ENCODE measurements at regions not wholly inside any gene's neighbourhood (a gene's known extent, or its start where the extent isn't known, plus 50 kb on each side); places are given as distances from the start of the nearest gene placed in this dataset.
A peak's percentile ranks its signal among the peaks of the same experiment; 100 is the strongest.

- POLR2A ChIA-PET: no interaction called here
- Histone ChIP-seq H3K4me3 (ENCODE audit: low read depth, low read length) (no peak overlapping the region), H3K27me3 (ENCODE audit: control insufficient read depth, insufficient read depth, low read length) (peaks cover 31% of the 10 kb centered on the region), H3K36me3 (ENCODE audit: control insufficient read depth, insufficient read depth, low read length) (no peaks in the 10 kb centered on the region)
- no peak for DNase-seq (ENCODE audit: low read depth)
- CTCF ChIA-PET: interaction anchor here (0.9 kb wide), 1 partner anchor 16 kb away, joined by 3 read pairs; no protein-coding TSS in a partner anchor
- TF ChIP-seq, protein P1, sequence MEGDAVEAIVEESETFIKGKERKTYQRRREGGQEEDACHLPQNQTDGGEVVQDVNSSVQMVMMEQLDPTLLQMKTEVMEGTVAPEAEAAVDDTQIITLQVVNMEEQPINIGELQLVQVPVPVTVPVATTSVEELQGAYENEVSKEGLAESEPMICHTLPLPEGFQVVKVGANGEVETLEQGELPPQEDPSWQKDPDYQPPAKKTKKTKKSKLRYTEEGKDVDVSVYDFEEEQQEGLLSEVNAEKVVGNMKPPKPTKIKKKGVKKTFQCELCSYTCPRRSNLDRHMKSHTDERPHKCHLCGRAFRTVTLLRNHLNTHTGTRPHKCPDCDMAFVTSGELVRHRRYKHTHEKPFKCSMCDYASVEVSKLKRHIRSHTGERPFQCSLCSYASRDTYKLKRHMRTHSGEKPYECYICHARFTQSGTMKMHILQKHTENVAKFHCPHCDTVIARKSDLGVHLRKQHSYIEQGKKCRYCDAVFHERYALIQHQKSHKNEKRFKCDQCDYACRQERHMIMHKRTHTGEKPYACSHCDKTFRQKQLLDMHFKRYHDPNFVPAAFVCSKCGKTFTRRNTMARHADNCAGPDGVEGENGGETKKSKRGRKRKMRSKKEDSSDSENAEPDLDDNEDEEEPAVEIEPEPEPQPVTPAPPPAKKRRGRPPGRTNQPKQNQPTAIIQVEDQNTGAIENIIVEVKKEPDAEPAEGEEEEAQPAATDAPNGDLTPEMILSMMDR (IDR thresholded peaks at IDR 0.05; ENCODE audit: insufficient read depth, low read depth, low read length): no peak
These were observed 76.2 kb upstream of the NEURL1B start for GRCh38 chr5:172564883-172565282.

GRCh38 chr5:172564188-172564587, 76.9 kb upstream of the NEURL1B start:
- TF ChIP-seq, protein P1 (IDR thresholded peaks at IDR 0.05; ENCODE audit: insufficient read depth, low read depth, low read length): no peak
- CTCF ChIA-PET: interaction anchor here (0.9 kb wide), 1 partner anchor 17 kb away, joined by 3 read pairs; no protein-coding TSS in a partner anchor
- DNase-seq (ENCODE audit: low read depth): no peak
- H3K36me3 ChIP-seq (ENCODE audit: control insufficient read depth, insufficient read depth, low read length): no peaks in the 10 kb centered on the region
- peaks cover 28% of the 10 kb centered on the region for H3K27me3 ChIP-seq (ENCODE audit: control insufficient read depth, insufficient read depth, low read length)
- H3K4me3 ChIP-seq (ENCODE audit: low read depth, low read length): no peak overlapping the region
- POLR2A ChIA-PET: no interaction called here

- peaks cover 26% of the 10 kb centered on the region for H3K27me3 ChIP-seq (ENCODE audit: control insufficient read depth, insufficient read depth, low read length)
- no peaks in the 10 kb centered on the region for H3K36me3 ChIP-seq (ENCODE audit: control insufficient read depth, insufficient read depth, low read length)
- H3K4me3 ChIP-seq (ENCODE audit: low read depth, low read length): no peak overlapping the region
- TF ChIP-seq, protein P1 (IDR thresholded peaks at IDR 0.05; ENCODE audit: insufficient read depth, low read depth, low read length): no peak
- ChIA-PET POLR2A (no interaction called here), CTCF (interaction anchor here (1.2 kb wide), 1 partner anchor 133 kb away, joined by 3 read pairs; no protein-coding TSS in a partner anchor)
- DNase-seq (ENCODE audit: low read depth): no peak
These were observed 78.6 kb upstream of the NEURL1B start for GRCh38 chr5:172562443-172562842.

DNA sequence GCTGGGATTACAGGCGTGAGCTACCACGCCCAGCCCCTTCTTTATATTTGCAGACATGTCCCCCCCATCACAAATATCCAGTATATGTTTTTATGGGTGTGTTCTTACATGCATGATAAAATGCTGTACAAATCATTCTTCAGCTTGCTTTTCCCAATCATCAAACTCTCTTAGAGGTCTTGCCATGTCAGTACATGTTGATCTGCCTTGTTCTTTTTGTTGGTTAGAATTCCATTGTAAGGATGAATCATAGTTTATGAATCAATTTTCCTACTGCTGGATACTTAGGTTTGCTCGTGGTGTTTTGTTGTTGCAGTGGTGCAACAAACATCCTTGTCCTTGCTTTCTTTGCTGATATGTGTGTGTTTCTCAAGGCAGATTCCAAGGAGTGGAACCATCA, 79.9 kb upstream of the NEURL1B start:
- H3K27me3 ChIP-seq (ENCODE audit: control insufficient read depth, insufficient read depth, low read length): peaks cover 21% of the 10 kb centered on the region
- H3K4me3 ChIP-seq (ENCODE audit: low read depth, low read length): no peak overlapping the region
- POLR2A ChIA-PET: no interaction called here
- no peaks in the 10 kb centered on the region for H3K36me3 ChIP-seq (ENCODE audit: control insufficient read depth, insufficient read depth, low read length)
- TF ChIP-seq, protein P1 (IDR thresholded peaks at IDR 0.05; ENCODE audit: insufficient read depth, low read depth, low read length): no peak
- no peak for DNase-seq (ENCODE audit: low read depth)
- CTCF ChIA-PET: no interaction called here

GRCh38 chr5:172559004-172559932, 81.8 kb upstream of the NEURL1B start:
- CTCF ChIA-PET: interaction anchor here (0.6 kb wide), 1 partner anchor 16 kb away, joined by 3 read pairs; no protein-coding TSS in a partner anchor
- POLR2A ChIA-PET: no interaction called here
- TF ChIP-seq, protein P1 (IDR thresholded peaks at IDR 0.05; ENCODE audit: insufficient read depth, low read depth, low read length): no peak
- Histone ChIP-seq H3K36me3 (ENCODE audit: control insufficient read depth, insufficient read depth, low read length) (no peaks in the 10 kb centered on the region), H3K27me3 (ENCODE audit: control insufficient read depth, insufficient read depth, low read length) (peaks cover 11% of the 10 kb centered on the region), H3K4me3 (ENCODE audit: low read depth, low read length) (peak overlapping the region; percentile 4)
- DNase-seq (ENCODE audit: low read depth): peak; percentile 65

Data from BJ (cell line).